Type B pancreatic cell (in vitro differentiated cells): ENCODE measurements at regions not wholly inside any gene's neighbourhood (a gene's known extent, or its start where the extent isn't known, plus 50 kb on each side); places are given as distances from the start of the nearest gene placed in this dataset.

Experiments
- DNase-seq: peaks from one replicate; pipeline ENCODE4 v3.0.0; 2021; ENCODE audit warnings: mixed read lengths; ENCODE audit not compliant: unreplicated experiment; ENCODE audit errors: extremely low spot score
- H3K27ac Mint-ChIP-seq: 2 replicates; pipeline ENCODE4 v1.8.0; 2021; ENCODE audit warnings: mild to moderate bottlenecking, mixed read lengths
- H3K27me3 Mint-ChIP-seq: 2 replicates; pipeline ENCODE4 v1.8.0; 2021; ENCODE audit warnings: mixed read lengths
- H3K36me3 Mint-ChIP-seq: 2 replicates; pipeline ENCODE4 v1.8.0; 2021; ENCODE audit warnings: mixed read lengths
- H3K4me1 Mint-ChIP-seq: one replicate; pipeline ENCODE4 v1.8.0; 2021; ENCODE audit warnings: mixed read lengths; ENCODE audit not compliant: unreplicated experiment
- H3K4me3 Mint-ChIP-seq: 2 replicates; pipeline ENCODE4 v1.8.0; 2021; ENCODE audit warnings: mild to moderate bottlenecking, mixed read lengths
- H3K9me3 Mint-ChIP-seq: 2 replicates; pipeline ENCODE4 v1.8.0; 2021; ENCODE audit warnings: mixed read lengths
- CTCF ChIP-seq: fragments of 200-600 bp; sonication (generic); conservative IDR thresholded peaks from 2 replicates; pipeline ENCODE4 v1.5.0; 2021; ENCODE audit warnings: antibody characterized with exemption, mild to moderate bottlenecking

DNA sequence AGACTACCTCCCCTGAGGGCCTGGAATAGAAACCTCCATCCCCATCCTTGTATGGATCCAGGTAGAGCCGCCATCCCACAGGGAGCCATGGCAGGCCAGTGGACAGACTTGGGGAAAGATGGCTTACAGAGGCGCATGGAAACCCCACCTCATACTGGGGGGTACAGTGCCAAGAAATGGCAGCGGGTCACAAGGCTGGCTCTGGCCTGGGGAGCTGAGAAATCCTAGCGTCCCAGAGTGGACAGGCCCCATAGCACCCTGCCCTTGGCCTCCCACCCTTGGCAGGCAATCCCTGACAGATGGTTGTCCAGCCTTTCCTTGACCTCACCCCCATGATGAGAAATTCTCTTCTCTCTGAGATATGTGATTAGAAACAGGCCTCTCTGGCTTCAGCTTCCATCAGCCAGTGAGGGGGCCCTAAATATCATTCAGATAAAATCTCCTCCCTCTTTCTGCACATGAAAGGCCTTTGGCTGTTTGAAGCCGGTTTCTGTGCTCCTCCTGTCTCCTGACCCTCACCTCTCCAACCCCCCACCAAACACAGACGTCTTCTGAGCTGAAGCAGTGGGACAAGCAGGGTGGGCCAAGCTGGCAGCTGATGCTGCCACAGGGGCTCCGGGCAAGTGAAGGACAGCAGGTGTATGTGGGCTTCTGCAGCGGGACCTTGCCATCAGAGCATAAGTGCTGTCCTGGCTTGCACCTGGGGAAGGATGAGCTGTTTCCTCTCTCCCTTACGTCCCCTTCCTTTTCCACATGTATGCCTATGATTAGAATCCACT lies 204.4 kb upstream of the MAMLD1 start:
- Mint-ChIP-seq H3K27me3 (no peaks in the 10 kb centered on the region), H3K36me3 (no peaks in the 10 kb centered on the region), H3K27ac (no peak overlapping the region), H3K9me3 (no peaks in the 10 kb centered on the region), H3K4me3 (no peak overlapping the region), H3K4me1 (no peaks in the 10 kb centered on the region)
- no peak for TF ChIP-seq CTCF
- DNase-seq = no peak

DNA sequence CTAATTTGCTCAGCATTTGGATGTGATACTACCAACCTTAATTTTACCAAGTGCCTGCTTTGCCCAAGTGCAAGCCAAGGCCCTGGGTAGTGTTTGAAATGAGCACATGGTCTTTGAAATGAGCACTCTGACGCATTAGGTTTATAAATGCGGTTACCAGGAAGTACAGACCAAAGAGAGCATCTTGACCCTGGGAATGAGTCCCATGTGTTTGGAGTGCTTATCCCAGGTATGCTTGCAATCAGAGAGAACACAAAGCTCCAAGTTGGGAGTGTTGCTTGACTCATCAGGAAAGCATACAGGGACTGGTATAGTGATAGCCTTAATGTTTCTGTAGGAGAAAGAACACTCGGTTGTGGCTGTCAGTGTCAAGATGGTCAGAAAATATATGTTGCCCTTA lies 203.6 kb upstream of the MAMLD1 start:
- TF ChIP-seq CTCF = no peak
- H3K4me1 Mint-ChIP-seq = no peaks in the 10 kb centered on the region
- H3K27ac Mint-ChIP-seq = no peak overlapping the region
- H3K36me3 Mint-ChIP-seq = no peaks in the 10 kb centered on the region
- H3K27me3 Mint-ChIP-seq = no peaks in the 10 kb centered on the region
- DNase-seq = no peak
- no peak overlapping the region for H3K4me3 Mint-ChIP-seq
- no peaks in the 10 kb centered on the region for H3K9me3 Mint-ChIP-seq

DNA sequence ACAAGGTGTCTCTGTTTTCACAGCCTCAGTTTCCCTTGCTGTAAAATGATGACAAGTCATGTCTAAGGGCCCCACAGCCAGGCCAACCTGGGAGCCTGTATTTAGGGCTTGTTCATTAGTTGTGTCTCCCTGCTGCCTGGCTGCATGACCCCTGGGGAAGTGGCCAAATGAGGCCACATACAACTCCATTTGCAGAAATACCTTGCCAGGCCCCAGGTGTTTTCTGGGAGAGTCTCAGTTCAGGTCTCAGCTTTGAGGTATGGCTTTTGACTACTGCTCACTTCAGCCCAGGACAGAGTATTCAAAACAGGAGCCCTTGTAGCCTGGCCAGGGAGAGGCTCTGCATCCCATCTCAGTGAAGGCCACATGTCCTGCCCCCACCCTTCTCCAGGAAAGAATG lies 202.5 kb upstream of the MAMLD1 start:
- H3K27me3 Mint-ChIP-seq = no peaks in the 10 kb centered on the region
- no peak for DNase-seq
- no peaks in the 10 kb centered on the region for H3K36me3 Mint-ChIP-seq
- no peak overlapping the region for H3K4me3 Mint-ChIP-seq
- no peaks in the 10 kb centered on the region for H3K9me3 Mint-ChIP-seq
- TF ChIP-seq CTCF = no peak
- no peak overlapping the region for H3K27ac Mint-ChIP-seq
- H3K4me1 Mint-ChIP-seq = no peaks in the 10 kb centered on the region

DNA sequence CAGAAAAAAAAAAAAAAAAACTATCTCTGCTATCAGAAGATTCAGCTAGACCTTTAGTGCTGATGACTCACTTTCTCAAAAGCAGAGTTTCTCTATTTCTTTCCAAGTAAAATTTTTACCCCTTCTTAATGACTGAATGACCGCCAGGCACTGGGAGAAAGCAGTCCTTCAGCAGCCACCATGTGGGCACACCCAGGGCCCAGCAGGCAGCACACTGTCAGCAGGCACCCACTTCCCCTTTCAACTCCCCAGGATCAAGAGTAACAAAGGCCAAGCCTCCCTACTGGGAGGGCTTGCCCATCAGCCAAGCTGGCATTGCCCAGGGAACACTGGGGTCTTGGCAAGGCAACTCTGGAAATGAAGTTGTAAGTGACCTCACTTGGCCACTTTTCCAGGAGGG lies 201.9 kb upstream of the MAMLD1 start:
- no peak for TF ChIP-seq CTCF
- H3K9me3 Mint-ChIP-seq = no peaks in the 10 kb centered on the region
- H3K27ac Mint-ChIP-seq = no peak overlapping the region
- no peaks in the 10 kb centered on the region for H3K27me3 Mint-ChIP-seq
- H3K4me3 Mint-ChIP-seq = no peak overlapping the region
- no peak for DNase-seq
- no peaks in the 10 kb centered on the region for H3K4me1 Mint-ChIP-seq
- H3K36me3 Mint-ChIP-seq = no peaks in the 10 kb centered on the region

GRCh38 chrX:150162141-150162540 lies 201.0 kb upstream of the MAMLD1 start:
- Mint-ChIP-seq H3K9me3 (no peaks in the 10 kb centered on the region), H3K36me3 (no peaks in the 10 kb centered on the region), H3K27ac (no peak overlapping the region), H3K4me1 (no peaks in the 10 kb centered on the region), H3K4me3 (no peak overlapping the region), H3K27me3 (no peaks in the 10 kb centered on the region)
- TF ChIP-seq CTCF = no peak
- DNase-seq = no peak
